Posterior cingulate gyrus (tissue), 11 donors: ENCODE measurements at regions not wholly inside any gene's neighbourhood (a gene's known extent, or its start where the extent isn't known, plus 50 kb on each side); places are given as distances from the start of the nearest gene placed in this dataset.
"Not testable (repeated sequence)": the region's sequence is repeated elsewhere in the genome, so short reads cannot be mapped to it uniquely, and the experiment has no call there.

ENCODE experiments used
- DNase-seq, 10 donors: peaks; one replicate each; pipeline versions ENCODE4 v3.0.0 to v3.0.0-alpha.2; 2020 to 2021; ENCODE audit warnings: mixed read lengths in 3 of 10
- intact Hi-C: fragments of 100-400 bp; cut with DNase I; formaldehyde crosslinking; loops from one replicate; pipeline ENCODE4 v1.15.1; 2023

DNA sequence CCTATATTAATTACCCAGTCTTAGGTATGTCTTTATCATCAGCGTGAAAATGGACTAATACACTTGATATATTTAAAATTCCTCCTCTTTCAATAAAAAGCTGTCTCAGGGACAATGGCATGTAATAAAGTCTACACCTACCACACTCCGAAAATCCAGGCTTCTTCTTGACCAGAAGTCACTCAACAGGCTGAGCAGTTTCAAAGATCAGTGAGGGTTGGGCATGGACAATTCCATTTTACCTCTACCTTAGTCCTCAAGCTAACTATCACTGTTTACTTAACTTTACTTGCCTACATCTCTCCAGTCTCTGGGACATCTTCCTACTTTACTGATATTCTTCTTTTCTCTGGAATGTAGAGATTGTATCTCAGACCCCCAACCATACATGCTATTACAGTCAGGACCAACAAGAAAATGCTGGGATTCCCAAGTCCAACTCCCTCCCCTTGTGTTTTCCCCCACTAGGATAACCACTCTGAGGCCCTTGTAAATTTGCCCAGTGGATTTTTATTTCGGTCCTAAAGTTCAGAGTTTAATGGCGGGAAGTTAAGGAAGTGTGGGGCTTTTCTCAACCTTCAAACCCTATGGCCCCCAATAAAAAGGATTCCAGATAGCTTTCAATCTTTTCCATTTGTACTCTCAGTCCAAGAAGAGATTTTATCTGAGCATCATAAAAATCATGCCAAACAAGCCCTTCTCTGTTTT lies 137.1 kb upstream of the TSC22D2 start:
- DNase-seq = no peak
- intact Hi-C loops = no loop called here

DNA sequence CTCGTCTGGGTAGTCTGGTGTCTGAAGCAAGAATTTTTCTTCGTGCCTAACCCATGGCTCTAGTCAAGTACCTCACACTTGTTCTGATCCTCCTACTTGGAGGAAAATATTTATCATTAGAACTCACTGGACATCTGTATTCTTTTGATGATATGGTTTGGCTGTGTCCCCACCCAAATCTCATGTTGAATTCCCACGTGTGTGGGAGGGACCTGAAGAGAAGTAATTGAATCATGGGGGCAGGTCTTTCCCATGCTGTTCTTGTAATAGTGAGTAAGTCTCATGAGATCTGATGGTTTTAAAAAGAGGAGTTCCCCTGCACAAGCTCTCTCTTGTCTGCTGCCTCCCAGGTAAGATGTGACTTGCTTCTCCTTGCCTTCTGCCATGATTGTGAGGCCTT lies 137.7 kb upstream of the TSC22D2 start:
- intact Hi-C loops, DNase-seq: not testable (repeated sequence)

DNA sequence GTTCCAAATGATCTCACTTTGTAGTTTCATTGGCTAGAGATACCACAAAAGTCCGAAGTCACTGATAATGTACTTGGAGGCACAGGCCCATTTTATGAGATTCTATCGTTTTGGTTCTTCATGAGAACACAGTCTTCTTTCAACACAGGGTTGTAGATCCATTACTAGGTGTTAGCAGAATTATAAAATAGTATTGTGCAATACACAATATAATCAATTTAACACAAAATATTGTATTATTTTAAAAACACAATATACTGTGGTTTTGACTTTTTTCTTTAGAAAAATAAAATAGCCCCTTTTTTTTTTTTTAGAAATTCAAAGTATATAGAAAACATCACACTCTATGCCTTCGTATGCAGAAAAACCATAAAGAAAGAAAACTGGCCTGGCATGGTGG lies 138.6 kb upstream of the TSC22D2 start:
- intact Hi-C loops = no loop called here
- no peak for DNase-seq

DNA sequence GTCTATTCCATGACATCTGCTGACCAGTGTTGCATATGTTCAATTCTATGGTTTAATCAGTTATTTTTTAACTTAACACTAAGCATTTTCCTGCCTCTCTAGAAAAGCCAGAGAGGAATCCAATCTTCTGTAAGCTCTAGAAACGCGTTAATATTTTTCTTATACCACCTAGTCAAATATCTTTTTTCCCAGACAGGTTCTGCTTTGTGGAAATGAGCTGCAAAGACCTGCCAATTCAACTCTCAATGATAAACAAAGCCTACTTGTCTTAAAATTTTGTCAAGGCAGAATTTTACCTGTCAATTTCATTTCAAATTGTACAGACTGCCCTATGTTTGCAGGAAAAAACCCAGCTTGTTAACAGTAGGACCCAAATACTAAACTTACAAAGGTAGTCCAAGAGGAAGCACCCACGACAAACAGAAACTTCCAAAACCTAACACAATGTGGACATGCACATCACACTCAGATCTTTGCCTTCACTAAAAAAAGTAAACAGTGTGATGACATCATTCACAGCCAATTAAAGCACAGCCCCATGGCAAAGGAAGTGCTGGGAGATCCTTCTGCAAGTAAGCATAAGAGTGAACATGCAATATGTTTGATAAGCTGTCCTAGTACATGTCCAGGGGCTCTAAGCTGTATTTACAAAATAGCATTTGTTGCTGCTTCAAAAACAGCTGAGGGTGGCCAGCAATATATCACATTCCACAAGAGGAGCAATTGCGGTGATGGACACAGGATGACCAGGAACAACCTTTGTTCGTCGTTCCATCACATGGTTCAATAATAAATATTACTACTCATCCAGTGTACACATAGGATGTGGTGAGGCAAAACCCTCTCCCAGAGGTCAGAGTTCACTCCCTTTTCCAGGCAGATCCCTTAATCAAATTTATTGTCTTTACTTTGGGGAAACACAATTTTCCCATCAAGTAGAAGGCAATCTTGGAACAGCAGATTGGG lies 139.4 kb upstream of the TSC22D2 start:
- no peak for DNase-seq
- intact Hi-C loops = no loop called here

DNA sequence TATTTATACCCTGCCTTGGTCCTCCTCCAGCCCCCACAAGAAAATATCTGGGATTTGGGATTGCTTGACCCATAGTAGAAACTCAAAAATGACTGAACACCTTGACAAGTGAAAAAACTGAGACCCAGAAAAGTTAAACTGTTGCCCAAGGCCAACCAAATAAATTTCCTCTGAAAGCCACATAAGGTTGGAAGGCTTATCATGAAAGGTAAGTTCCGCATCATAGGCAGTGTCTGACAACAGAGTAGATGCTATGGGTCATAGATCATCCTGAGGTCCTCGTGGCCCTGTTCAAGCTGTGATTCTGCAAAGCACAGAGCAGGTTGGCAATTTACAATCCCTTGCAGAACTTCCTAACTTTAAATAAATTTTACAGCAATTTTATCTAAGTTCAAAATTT lies 140.8 kb upstream of the TSC22D2 start:
- no peak for DNase-seq
- intact Hi-C loops = no loop called here

DNA sequence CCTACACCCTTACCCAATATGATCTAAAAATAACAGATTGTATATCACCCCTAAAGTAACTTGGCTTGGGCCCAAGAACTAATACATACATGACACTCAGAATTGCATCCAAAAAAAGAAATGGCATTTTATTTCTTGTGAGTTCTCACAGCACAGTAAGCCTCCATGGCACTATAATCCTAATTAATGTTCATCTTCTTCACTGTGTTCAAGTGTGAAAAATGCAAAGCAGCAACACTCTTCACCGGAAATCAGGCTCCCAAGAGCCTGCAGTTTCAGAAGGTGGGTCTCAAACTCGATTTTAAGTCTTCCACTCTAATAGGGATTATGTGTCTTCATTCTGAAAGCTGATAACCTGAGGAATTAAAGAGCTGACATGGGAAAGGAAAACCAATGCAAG lies 142.8 kb upstream of the TSC22D2 start:
- intact Hi-C loops = no loop called here
- no peak for DNase-seq

DNA sequence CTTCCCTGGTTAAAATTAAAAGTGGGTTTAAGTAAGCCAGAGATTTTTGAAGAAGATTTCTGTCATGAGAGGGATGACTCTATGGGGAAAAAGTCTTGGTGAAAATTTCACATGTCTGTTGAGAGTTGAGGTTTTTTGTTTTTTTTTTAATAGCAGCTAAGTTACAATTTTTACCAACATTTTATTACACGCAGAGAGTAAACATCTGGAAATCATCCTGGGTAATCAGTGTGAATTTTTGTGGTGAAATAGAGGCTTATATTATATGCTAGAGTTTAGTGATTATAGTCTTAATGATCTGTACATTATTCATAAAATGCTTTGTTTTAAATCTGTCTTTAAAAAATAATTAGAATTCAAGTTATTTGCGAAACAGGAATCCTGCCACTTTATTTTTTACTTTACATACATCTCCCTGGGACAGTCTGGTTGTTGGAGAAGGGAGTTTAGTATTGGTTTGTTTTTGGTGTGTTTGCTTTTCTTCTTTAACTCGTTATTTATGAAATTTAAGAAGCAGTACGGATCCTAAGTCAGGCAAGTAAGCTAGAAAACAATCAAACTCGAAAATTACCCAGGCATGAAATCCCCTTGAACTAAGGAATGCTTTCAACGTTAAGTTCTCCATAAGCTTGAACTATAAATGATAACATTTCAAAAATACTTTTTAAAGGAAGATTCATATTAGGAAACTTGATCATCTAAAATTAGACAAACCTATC lies 143.4 kb upstream of the TSC22D2 start:
- intact Hi-C loops = no loop called here
- DNase-seq = no peak

DNA sequence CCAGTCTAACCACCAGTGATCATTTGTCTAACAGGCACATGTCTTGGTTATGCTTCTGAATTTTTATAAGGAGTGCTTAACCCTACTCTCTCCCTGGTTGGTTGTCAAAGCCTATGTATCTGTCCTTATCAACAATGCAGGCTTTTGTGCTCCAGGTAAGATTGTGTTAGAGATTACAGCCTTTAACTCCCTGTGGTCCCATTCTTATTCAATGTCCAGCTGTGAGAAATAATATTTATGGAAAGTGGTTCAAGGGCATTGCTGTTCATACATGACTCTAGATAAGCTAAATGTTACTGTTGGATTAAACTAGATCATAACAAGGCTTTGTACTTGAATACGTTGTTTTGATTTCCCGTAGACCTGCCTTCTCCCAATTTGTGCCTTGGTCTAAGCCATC lies 146.1 kb upstream of the TSC22D2 start:
- intact Hi-C loops = no loop called here
- no peak for DNase-seq

DNA sequence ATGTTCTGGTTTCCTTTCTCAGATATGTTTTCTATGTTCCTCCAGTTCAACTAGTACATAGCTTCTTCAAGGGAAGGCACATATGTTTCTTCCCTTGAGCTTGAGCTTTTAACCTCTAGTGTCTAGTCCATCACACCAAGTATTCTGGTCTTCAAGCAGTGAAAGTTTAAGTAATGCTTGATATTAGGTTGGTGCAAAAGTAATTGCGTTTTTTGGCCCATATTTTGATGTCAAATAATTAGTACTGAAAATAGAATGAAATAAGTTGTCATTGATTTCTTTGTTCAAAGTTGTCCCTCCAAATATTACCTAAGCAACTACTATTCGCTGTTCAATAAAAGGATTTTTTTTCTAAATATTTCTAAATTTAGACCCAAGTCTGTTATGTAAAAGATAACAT lies 146.7 kb upstream of the TSC22D2 start:
- intact Hi-C loops = no loop called here

DNA sequence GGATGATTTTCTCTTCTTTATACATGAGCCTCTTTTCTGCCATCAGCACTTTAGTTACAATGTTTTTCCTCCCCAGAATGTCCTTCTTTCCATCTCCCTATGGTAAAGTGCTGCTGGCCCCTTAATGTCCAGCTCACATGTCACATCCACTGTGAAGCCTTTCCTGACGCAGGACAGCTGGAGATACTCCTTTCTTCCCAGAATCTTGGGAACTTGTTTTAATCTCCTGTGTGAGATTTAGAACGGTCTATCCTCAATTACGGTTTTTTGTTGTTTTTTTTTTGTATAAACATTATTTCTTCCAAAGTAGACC lies 147.7 kb upstream of the TSC22D2 start:
- intact Hi-C loops = no loop called here
- DNase-seq = no peak

More for the DNA sequence above, 146.7 kb upstream of the TSC22D2 start:
- no peak for DNase-seq

DNA sequence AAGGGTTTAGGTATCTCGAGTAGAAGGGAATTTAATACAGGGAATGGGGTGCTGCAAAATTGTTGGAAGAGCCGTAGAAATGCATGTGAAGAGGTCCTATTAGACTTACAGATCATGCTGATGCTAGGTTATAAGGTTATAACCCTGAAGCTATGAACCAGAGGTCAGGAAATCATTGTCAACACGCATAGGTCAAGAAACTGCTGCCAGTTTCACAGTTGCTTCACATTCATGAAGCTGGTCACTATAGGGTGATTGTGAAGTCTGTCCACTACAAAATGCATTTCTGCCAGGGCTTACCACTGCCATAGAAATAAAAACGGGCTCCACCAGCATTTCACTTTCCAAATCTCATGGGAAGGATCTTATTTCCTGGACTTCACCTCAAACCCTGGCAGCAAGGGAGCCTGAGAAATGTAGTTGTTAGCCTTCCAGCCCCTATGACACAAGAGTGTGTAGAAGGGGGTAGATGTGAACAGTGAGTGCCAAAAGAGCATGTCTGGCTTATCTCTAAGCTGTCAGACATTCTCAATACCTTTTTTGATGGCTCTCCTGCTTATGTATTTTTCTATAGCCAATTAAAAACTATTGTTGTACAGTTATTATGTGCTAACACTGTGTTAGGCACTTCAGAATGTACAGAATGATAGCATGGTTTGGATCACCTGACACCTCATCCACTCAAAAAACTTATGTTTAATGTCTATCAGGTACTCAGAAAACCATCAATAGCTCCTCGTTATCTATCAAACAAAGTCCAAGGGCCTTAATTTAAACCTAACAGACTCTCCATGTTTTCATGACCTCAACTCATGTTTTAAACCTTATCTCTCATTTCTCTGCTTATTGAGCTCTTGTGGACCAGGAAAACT lies 148.3 kb upstream of the TSC22D2 start:
- intact Hi-C loops = no loop called here
- DNase-seq = no peak

DNA sequence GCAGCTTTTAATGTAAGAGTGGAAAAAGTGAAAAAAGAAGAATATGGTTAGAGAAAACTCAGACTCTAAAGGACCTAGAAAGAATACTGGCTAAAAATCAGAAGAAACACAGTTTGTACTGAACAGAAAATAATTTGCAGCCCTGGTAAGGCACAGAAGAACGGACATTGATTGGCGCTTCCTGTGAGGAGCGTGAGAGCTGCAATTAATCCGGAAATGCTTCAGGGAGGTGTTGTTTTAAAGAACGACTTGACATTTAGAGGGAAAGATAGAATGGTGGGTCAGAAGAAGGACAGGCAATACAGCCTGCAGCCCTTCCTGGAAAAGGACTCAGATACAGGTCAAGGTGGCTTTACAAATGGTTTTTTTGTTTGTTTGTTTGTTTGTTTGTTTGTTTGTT lies 151.3 kb upstream of the TSC22D2 start:
- intact Hi-C loops = no loop called here
- no peak for DNase-seq

DNA sequence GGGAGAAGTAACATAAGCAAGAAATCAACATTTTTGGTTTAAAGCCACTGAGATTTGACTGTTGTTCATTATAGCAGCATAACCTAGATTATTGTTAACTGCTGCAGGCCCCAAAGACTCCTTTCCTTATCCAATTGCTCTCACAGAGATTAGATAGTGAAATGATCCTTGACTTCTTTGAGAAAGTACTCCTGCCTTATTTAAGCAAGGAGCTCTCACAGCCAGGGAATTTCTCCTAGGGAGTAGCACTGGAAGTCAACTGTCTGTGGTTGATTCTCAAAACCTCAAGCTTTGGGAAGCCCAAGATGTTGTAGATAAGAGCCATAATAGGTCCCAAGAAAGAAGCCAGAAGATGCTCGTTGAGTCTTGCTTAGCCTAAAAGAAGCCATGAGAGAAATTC lies 151.8 kb upstream of the TSC22D2 start:
- intact Hi-C loops = no loop called here
- DNase-seq = no peak

DNA sequence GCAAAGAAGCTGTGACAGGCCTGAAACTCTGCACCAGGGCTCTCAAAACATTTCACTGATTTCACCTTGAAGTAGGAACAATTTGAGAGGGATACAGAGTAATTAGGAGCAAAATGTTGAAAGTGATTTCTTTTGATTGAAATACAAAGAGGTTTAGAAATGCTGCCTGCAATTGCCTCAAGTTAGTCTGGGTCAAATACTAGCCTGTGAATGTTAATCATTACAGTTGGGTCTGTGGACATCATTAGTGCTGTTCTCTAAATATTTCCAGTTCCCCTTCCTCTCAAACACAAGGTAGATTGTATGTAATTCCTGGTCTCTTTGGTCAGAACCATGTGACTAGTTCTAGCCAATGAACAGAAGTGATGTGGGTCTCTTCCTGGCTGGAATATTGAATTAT lies 152.3 kb upstream of the TSC22D2 start:
- DNase-seq = no peak
- intact Hi-C loops = no loop called here

DNA sequence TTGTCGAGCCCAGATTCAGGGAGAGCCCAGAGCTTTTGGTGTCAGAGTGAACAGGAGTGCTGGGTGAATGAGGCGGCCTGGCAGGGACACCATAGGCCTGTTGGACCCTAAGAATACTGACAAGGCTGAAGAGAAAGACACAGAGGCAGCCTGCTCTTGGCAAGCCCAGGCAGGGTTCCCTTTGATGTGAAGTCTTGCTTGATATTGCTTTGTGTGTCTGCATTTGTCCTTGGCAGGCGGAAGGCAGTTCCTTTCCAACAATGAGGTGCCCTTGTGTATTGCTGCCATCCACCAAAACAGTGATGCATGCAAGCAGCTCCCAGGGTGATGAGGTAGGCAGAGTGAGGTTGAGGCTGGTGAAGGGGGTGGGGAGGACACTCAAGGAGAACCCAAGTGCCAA lies 152.7 kb upstream of the TSC22D2 start:
- DNase-seq = peak; percentile 23 to 90 (median 63)
- intact Hi-C loops = no loop called here

DNA sequence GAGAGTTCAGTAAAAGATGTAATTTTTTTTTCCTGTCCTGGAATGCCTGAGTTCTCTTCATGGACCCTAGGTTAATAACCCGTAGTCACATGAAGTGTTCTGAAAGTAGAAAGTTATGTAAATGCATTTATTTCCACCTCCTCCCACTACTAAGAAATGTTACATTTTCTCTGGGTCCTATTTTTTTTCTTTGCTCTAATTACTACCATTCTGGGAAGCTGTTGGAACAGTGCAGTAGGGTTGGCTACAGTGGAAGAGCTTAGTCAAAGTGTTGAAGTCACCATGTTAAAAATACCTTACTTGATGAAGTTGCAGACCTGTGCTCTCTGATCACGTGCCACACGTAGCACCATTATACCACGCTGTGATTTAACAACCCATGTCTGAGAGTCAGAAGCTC lies 153.8 kb upstream of the TSC22D2 start:
- intact Hi-C loops = no loop called here
- DNase-seq = no peak

DNA sequence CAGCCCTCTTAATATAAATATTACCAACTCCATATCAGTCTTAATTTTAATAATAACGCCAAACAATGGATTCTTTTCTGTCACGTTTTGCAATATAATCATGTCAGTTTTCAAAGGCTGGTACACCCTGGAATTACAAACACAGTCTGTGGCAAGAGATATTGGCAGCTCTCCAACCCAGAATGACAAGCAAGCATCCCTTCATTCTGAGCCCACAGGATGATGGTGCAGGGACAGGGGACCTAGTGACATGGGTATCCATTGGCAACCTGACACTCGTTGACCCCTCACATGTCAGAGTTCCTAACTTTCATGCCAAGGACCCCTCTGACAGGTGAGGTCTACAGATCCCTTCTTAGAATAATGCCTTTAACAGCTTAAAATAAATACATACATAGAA lies 154.5 kb upstream of the TSC22D2 start:
- intact Hi-C loops = no loop called here
- DNase-seq = no peak

DNA sequence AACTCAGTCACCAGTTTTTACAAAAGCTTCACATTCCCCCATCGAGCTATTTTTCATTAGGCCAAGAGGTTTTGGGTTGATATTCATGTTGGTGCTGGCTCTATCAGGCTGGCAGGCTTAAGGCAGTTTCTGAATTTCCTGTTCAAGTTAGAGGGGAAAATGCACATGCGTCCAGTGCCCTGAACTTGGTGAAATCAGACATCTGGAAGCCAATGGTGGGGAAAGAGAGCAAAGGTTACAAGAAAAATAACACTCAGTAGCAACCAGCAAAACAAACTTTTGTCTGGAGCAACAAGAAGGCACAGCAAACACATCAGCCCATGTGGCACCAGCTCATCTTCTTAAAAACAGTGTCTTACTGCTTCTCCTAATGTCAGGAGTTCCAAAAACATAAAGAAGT lies 155.6 kb upstream of the TSC22D2 start:
- intact Hi-C loops = no loop called here
- no peak for DNase-seq

DNA sequence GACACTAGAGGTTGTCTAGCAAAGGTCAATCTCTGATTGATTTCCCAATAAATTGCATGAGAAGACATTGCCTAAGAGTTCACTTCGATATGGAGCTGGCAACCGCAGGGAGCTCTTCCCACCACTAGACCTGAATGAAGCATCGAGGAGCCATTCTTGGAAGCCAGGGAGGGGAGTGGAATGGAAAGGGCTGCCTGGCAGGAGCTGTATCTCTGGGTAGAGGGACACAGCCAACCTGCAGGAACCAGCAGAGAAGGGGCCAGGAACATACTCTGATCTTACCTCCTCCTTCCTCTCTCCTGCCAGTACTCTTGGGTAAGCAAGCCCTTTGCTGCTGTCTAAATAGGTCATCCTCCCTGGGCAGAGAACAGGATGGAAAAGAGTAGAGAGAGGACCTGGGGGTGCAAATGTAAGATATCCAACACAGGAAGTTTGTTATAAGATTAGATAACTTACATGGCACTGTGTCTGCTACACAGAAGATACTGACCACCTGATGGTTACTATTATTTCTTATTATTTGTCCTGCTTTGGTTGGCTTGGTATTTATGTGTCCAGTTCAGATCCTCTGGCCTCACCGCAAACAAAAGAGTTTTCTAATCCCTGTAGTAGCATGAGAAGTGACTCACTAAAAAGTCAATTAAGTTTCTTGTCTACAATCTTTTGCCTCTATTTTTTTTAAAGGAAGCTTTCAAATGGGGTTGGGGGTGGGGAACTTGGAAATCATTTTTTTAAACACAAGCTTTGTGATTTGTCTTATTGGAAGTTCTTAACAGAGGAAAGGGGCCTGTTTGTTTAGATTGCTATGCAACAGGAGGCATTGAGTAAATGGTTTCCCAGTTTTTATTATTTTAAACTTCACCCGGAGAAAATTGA lies 156.7 kb upstream of the TSC22D2 start:
- DNase-seq = no peak
- intact Hi-C loops = no loop called here
